ENCODE measurements at regions not wholly inside any gene's neighbourhood (a gene's known extent, or its start where the extent isn't known, plus 50 kb on each side); places are given as distances from the start of the nearest gene placed in this dataset.

DNA sequence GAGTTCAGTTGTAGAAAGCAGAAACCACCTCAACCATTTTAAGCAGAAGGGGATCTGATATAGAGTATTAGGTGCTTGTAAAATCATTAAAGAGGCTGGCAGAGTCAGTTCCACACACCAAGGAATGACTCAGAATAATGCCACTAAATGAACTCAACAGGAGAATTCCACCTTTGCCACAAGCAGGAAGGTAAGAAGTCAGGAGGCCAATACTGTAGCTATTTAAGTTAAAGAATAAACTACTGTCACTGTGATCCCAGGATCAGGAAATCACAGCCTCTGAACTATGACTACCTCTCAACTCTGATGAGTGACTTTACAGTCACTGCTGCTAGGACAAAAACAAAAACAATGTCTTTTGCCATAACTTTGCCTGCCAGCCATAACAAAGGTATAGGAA, 52.5 kb upstream of the PRMT6 start:
- DNase-seq = no peak

DNA sequence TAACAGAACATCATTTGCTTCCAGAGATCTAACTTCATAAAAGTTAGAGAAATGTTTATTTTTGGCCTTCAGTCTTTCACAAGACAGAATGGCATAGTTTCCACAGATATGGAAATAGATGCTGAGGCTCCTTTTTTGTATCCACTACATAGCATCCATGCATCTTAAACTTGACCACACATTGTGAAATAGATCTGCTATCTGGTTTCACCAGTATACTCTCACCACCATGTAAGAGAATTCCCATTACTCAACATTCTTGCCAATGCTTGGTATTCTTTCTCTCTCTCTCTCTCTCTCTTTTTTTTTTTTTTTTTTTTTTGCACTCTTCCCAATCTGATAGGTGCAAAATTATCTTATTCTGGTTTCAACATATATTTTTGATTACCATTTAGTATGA, 52.1 kb upstream of the PRMT6 start:
- DNase-seq = no peak
